ENCODE measurements at regions not wholly inside any gene's neighbourhood (a gene's known extent, or its start where the extent isn't known, plus 50 kb on each side); places are given as distances from the start of the nearest gene placed in this dataset.

GRCh38 chr3:71956716-71957115, 171.8 kb upstream of the PROK2 start:
- TF ChIP-seq CTCF (IDR thresholded peaks at IDR 0.05; ENCODE audit: control extremely low read depth, extremely low read depth), result no peak
- no peak for ATAC-seq (ENCODE audit: insufficient read depth, low FRiP score)
- peaks cover 0 to 3% (median 0%) of the 10 kb centered on the region in 3 donors for H3K27me3 ChIP-seq (ENCODE audit: control insufficient read depth in 3 of 3, insufficient read depth in 3 of 3, low read length in 2 of 3)

GRCh38 chr3:71956069-71956340, 171.1 kb upstream of the PROK2 start:
- peak in 1 of 3 donors; percentile 19 for DNase-seq
- ATAC-seq (ENCODE audit: insufficient read depth, low FRiP score), result no peak
- H3K27me3 ChIP-seq (ENCODE audit: control insufficient read depth in 3 of 3, insufficient read depth in 3 of 3, low read length in 2 of 3), result peaks cover 0 to 3% (median 0%) of the 10 kb centered on the region in 3 donors
- no peak overlapping the region for H3K27ac ChIP-seq (ENCODE audit: low read depth in 1 of 2, low read length in 1 of 2)
- H3K36me3 ChIP-seq (ENCODE audit: control insufficient read depth in 4 of 4, insufficient read depth in 4 of 4, low read length in 4 of 4), result no peaks in the 10 kb centered on the region
- no peaks in the 10 kb centered on the region for H3K9me3 ChIP-seq (ENCODE audit: control insufficient read depth in 4 of 4, insufficient read depth in 3 of 4, low read length in 3 of 4)
- no peak for TF ChIP-seq CTCF (IDR thresholded peaks at IDR 0.05; ENCODE audit: control extremely low read depth, extremely low read depth)
- H3K9ac ChIP-seq (ENCODE audit: insufficient read depth in 1 of 2, low read length in 2 of 2), result no peak overlapping the region
- 35 to 64% methylated on average over 2 of the region's 2 CpGs for WGBS, 2 donors
- H3K4me3 ChIP-seq, result no peak overlapping the region
- H3K4me1 ChIP-seq (ENCODE audit: control insufficient read depth in 5 of 5, insufficient read depth in 5 of 5, low read length in 5 of 5), result peaks cover 0 to 6% (median 0%) of the 10 kb centered on the region in 5 donors

More at GRCh38 chr3:71956716-71957115, 171.8 kb upstream of the PROK2 start:
- no peak for DNase-seq
- Histone ChIP-seq H3K9me3 (ENCODE audit: control insufficient read depth in 4 of 4, insufficient read depth in 3 of 4, low read length in 3 of 4) (no peaks in the 10 kb centered on the region), H3K9ac (ENCODE audit: insufficient read depth in 1 of 2, low read length in 2 of 2) (no peak overlapping the region), H3K36me3 (ENCODE audit: control insufficient read depth in 4 of 4, insufficient read depth in 4 of 4, low read length in 4 of 4) (no peaks in the 10 kb centered on the region), H3K27ac (ENCODE audit: low read depth in 1 of 2, low read length in 1 of 2) (no peak overlapping the region), H3K4me3 (no peak overlapping the region), H3K4me1 (ENCODE audit: control insufficient read depth in 5 of 5, insufficient read depth in 5 of 5, low read length in 5 of 5) (peaks cover 0 to 6% (median 0%) of the 10 kb centered on the region in 5 donors)
- 89 to 98% methylated on average over 3 of the region's 3 CpGs for WGBS, 2 donors

GRCh38 chr3:71955240-71956068, 170.5 kb upstream of the PROK2 start:
- Histone ChIP-seq H3K4me1 (ENCODE audit: control insufficient read depth in 5 of 5, insufficient read depth in 5 of 5, low read length in 5 of 5) (peaks cover 0 to 6% (median 0%) of the 10 kb centered on the region in 5 donors), H3K9me3 (ENCODE audit: control insufficient read depth in 4 of 4, insufficient read depth in 3 of 4, low read length in 3 of 4) (no peaks in the 10 kb centered on the region), H3K36me3 (ENCODE audit: control insufficient read depth in 4 of 4, insufficient read depth in 4 of 4, low read length in 4 of 4) (no peaks in the 10 kb centered on the region), H3K27me3 (ENCODE audit: control insufficient read depth in 3 of 3, insufficient read depth in 3 of 3, low read length in 2 of 3) (peaks cover 0 to 3% (median 0%) of the 10 kb centered on the region in 3 donors), H3K9ac (ENCODE audit: insufficient read depth in 1 of 2, low read length in 2 of 2) (no peak overlapping the region), H3K4me3 (no peak overlapping the region), H3K27ac (ENCODE audit: low read depth in 1 of 2, low read length in 1 of 2) (no peak overlapping the region)
- WGBS, 2 donors, result 36 to 38% methylated on average over 12 of the region's 12 CpGs
- peak; percentile 51 for TF ChIP-seq CTCF (IDR thresholded peaks at IDR 0.05; ENCODE audit: control extremely low read depth, extremely low read depth)
- DNase-seq (peak; percentile 93 to 96 (median 95)), ATAC-seq (ENCODE audit: insufficient read depth, low FRiP score) (peak; percentile 41)
